GM06990 (cell line): ENCODE measurements at regions not wholly inside any gene's neighbourhood (a gene's known extent, or its start where the extent isn't known, plus 50 kb on each side); places are given as distances from the start of the nearest gene placed in this dataset.

Experiments used
- DNase-seq: peaks from one replicate; pipeline ENCODE4 v3.0.0-alpha.2; 2011; ENCODE audit not compliant: insufficient read length; ENCODE audit errors: extremely low read depth
- H3K27me3 ChIP-seq: replicated peaks from 2 replicates; pipeline ENCODE4 v1.6.0; 2011; ENCODE audit warnings: low read length; ENCODE audit not compliant: control insufficient read depth, insufficient read depth
- H3K36me3 ChIP-seq: 2 replicates; pipeline ENCODE4 v1.5.1; 2011; ENCODE audit warnings: low read length; ENCODE audit not compliant: control insufficient read depth, insufficient read depth
- H3K4me3 ChIP-seq: replicated peaks from 2 replicates; pipeline ENCODE4 v1.5.1; 2011; ENCODE audit warnings: low read depth, mild to moderate bottlenecking, control low read depth, low read length
- CTCF ChIP-seq: IDR thresholded peaks from 2 replicates; pipeline ENCODE4 v1.5.1; 2011; ENCODE audit warnings: low read length, control low read depth, mild to moderate bottlenecking, inconsistent platforms; ENCODE audit not compliant: insufficient read depth, poor library complexity, severe bottlenecking

- no peak for TF ChIP-seq CTCF
- no peak for DNase-seq
- Histone ChIP-seq H3K27me3 (no peaks in the 10 kb centered on the region), H3K36me3 (no peaks in the 10 kb centered on the region), H3K4me3 (no peak overlapping the region)
These were observed 282.3 kb upstream of the MAD2L1 start for GRCh38 chr4:120348948-120349347.

DNA sequence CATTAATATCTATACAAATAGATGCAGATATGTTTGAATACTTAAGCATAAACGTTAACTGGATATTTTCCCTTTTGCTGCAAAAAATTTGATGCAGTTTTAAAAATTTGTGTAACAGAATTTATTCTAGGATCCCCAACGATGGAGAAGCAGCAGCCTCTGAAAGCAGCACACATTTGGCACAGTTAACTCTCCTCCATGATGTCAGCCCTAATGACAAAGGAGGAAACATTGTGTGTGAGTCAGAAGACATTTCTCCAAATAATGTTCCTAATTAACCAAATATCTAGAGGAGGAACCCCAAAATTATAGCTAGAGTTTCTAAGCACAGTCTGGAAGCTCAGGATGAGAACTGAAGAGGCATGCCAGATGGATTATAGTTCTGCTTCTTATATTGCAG lies 281.9 kb upstream of the MAD2L1 start:
- no peaks in the 10 kb centered on the region for H3K27me3 ChIP-seq
- H3K36me3 ChIP-seq = no peaks in the 10 kb centered on the region
- no peak overlapping the region for H3K4me3 ChIP-seq
- no peak for TF ChIP-seq CTCF
- no peak for DNase-seq

DNA sequence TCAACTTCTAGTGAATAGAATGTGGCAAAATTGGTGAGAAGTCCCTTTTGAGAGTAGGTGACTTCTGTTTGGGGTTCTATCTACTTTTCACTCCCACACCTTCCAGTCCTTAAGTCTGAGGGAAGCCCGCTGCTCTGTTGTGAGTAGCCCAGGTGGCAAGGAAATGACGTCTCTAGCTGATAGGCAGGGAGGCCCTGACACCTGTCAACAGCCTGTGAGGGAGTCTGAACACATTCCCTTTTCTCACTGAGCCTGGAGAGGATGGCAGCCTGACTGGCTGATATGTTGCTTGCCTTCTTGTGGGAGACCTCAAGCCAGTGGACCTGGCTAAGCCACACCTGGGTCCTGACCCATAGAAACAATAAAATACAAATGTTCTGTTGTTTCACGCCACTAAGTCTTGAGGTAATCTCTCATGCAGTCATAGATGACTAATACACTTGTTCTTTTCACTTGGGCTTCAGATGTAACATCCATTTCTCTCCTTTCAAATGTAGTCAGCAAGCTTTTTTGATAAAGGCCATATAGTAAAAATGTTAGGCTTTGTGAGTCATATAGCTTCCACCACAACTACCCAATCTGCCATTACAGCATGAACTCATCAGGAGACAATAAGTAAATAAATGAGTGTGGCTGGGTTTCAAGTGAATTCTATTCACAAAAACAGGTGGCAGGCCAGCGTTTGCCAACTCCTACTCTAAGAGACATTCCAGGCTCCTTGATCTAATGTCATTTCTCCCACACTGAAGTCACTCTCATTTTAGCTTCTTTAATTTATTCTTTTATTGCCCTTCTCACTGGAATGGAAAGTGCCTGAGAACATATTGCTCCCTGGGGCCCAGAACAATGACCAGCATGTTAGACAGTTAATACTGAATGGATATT lies 265.1 kb upstream of the MAD2L1 start:
- DNase-seq = no peak
- H3K4me3 ChIP-seq = no peak overlapping the region
- H3K36me3 ChIP-seq = no peaks in the 10 kb centered on the region
- no peak for TF ChIP-seq CTCF
- H3K27me3 ChIP-seq = no peaks in the 10 kb centered on the region; the same call in 1 of the 2 replicates

DNA sequence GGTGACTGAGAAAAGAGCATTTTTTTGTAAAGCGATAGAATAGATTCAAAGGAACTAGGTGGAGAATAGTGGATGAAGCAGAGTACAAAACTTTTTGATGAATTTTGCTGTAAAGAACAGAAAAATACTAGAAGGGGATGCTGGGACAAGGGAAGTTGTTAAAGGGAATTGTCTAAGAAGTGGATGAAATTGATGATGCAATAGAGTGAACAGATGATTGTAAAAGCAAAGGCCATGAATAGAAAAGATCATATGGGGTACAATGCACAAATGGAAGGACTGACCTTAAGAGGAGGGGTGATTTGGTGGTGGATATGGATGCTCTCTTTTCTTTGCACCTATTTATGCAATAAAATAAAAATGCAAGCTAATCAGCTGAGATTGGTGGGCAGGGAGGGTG lies 262.7 kb upstream of the MAD2L1 start:
- TF ChIP-seq CTCF = no peak
- no peak for DNase-seq
- H3K27me3 ChIP-seq = no peaks in the 10 kb centered on the region; the same call in 1 of the 2 replicates
- H3K36me3 ChIP-seq = no peaks in the 10 kb centered on the region
- no peak overlapping the region for H3K4me3 ChIP-seq

- TF ChIP-seq CTCF = no peak
- H3K27me3 ChIP-seq = no peaks in the 10 kb centered on the region; the same call in 1 of the 2 replicates
- no peak overlapping the region for H3K4me3 ChIP-seq
- no peak for DNase-seq
- no peaks in the 10 kb centered on the region for H3K36me3 ChIP-seq
These were observed 260.6 kb upstream of the MAD2L1 start for GRCh38 chr4:120327276-120327675.
